DND-41 (cell line): ENCODE measurements at regions not wholly inside any gene's neighbourhood (a gene's known extent, or its start where the extent isn't known, plus 50 kb on each side); places are given as distances from the start of the nearest gene placed in this dataset.

ENCODE experiments used
- ATAC-seq: fragments of 200-7000 bp; cut with Tn5 transposase; 3 replicates; pipeline ENCODE4 v1.9.1; 2021; ENCODE audit warnings: low read depth; ENCODE audit not compliant: insufficient read depth
- DNase-seq: peaks from one replicate; pipeline ENCODE4 v3.0.0-alpha.2; 2020
- H2AFZ ChIP-seq: 2 replicates; pipeline ENCODE4 v1.6.0; 2012; ENCODE audit warnings: low read depth, low read length
- H3K27ac ChIP-seq: 2 replicates; pipeline ENCODE4 v1.5.1; 2012; ENCODE audit warnings: low read length, inconsistent platforms
- H3K27me3 ChIP-seq: fragments of 200-600 bp; sonication (generic); 2 replicates; pipeline ENCODE4 v1.6.0; 2012; ENCODE audit warnings: low read length, mild to moderate bottlenecking, inconsistent platforms; ENCODE audit not compliant: insufficient read depth, poor library complexity
- H3K36me3 ChIP-seq: 2 replicates; pipeline ENCODE4 v1.5.1; 2012; ENCODE audit warnings: low read length, inconsistent platforms; ENCODE audit not compliant: insufficient read depth
- H3K4me1 ChIP-seq: 2 replicates; pipeline ENCODE4 v1.5.1; 2012; ENCODE audit warnings: mild to moderate bottlenecking, low read length; ENCODE audit not compliant: insufficient read depth
- H3K4me2 ChIP-seq: 2 replicates; pipeline ENCODE4 v1.6.0; 2012; ENCODE audit warnings: mild to moderate bottlenecking, moderate library complexity, low read length, inconsistent platforms; ENCODE audit not compliant: insufficient read depth
- H3K4me3 ChIP-seq, 2 experiments: fragments of 200-600 bp in 1 of 2; shearing (Covaris generic) in 1 of 2; 2 replicates each; pipeline ENCODE4 v1.5.1; 2012 to 2016; ENCODE audit warnings: inconsistent platforms in 2 of 2, low read length in 2 of 2, mild to moderate bottlenecking in 2 of 2, low read depth in 1 of 2, moderate library complexity in 1 of 2
- H3K79me2 ChIP-seq: 2 replicates; pipeline ENCODE4 v1.6.0; 2012; ENCODE audit warnings: low read length, inconsistent platforms; ENCODE audit not compliant: insufficient read depth
- H3K9ac ChIP-seq: 2 replicates; pipeline ENCODE4 v1.6.0; 2012; ENCODE audit warnings: low read depth, mild to moderate bottlenecking, inconsistent platforms, low read length, moderate library complexity
- H3K9me3 ChIP-seq: 2 replicates; pipeline ENCODE4 v1.5.1; 2012; ENCODE audit warnings: low read length, moderate library complexity, mild to moderate bottlenecking, inconsistent platforms; ENCODE audit not compliant: insufficient read depth, severe bottlenecking
- H4K20me1 ChIP-seq: 2 replicates; pipeline ENCODE4 v1.6.0; 2012; ENCODE audit warnings: low read length; ENCODE audit not compliant: insufficient read depth
- EZH2 ChIP-seq: IDR thresholded peaks from 3 replicates; pipeline ENCODE4 v1.6.1; 2012; ENCODE audit warnings: borderline replicate concordance, low read depth, mild to moderate bottlenecking, moderate library complexity, low read length, inconsistent platforms; ENCODE audit not compliant: severe bottlenecking
- TF ChIP-seq, protein P1 (sequence below): IDR thresholded peaks from 2 replicates; pipeline ENCODE4 v1.5.1; 2012; ENCODE audit warnings: borderline replicate concordance, low read length, moderate library complexity, mild to moderate bottlenecking; ENCODE audit not compliant: poor library complexity, severe bottlenecking; ENCODE audit errors: extremely low read depth

DNA sequence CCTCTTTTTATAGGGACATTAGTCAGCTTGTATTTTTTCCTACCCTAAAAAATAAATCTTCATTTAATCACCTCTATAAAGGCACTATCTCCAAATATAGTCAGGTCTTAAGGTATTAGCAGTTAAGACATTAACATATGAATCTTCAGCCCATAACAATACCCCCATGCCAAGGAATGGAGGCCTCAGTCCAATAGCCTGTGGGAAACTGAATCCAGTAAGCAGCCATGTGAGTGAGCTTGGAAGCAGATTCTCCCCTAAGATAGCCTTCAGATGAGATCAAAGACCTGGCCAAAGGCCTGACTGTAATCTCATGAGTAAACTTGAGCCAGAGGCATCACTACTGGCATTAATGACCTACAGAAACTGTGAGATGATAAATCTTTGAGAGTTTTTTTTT is 232.1 kb upstream of the SYT10 start:
- Histone ChIP-seq H3K27me3 (no peaks in the 10 kb centered on the region), H3K9ac (no peak overlapping the region), H3K4me2 (no peak overlapping the region), H3K27ac (no peak overlapping the region), H3K4me3 (no peak overlapping the region), H4K20me1 (no peaks in the 10 kb centered on the region), H3K4me1 (no peaks in the 10 kb centered on the region), H2AFZ (no peak overlapping the region), H3K36me3 (no peaks in the 10 kb centered on the region), H3K9me3 (no peaks in the 10 kb centered on the region), H3K79me2 (no peaks in the 10 kb centered on the region)
- no peak for ATAC-seq
- no peak for DNase-seq
- no peak for TF ChIP-seq EZH2
- TF ChIP-seq, protein P1, sequence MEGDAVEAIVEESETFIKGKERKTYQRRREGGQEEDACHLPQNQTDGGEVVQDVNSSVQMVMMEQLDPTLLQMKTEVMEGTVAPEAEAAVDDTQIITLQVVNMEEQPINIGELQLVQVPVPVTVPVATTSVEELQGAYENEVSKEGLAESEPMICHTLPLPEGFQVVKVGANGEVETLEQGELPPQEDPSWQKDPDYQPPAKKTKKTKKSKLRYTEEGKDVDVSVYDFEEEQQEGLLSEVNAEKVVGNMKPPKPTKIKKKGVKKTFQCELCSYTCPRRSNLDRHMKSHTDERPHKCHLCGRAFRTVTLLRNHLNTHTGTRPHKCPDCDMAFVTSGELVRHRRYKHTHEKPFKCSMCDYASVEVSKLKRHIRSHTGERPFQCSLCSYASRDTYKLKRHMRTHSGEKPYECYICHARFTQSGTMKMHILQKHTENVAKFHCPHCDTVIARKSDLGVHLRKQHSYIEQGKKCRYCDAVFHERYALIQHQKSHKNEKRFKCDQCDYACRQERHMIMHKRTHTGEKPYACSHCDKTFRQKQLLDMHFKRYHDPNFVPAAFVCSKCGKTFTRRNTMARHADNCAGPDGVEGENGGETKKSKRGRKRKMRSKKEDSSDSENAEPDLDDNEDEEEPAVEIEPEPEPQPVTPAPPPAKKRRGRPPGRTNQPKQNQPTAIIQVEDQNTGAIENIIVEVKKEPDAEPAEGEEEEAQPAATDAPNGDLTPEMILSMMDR = no peak

DNA sequence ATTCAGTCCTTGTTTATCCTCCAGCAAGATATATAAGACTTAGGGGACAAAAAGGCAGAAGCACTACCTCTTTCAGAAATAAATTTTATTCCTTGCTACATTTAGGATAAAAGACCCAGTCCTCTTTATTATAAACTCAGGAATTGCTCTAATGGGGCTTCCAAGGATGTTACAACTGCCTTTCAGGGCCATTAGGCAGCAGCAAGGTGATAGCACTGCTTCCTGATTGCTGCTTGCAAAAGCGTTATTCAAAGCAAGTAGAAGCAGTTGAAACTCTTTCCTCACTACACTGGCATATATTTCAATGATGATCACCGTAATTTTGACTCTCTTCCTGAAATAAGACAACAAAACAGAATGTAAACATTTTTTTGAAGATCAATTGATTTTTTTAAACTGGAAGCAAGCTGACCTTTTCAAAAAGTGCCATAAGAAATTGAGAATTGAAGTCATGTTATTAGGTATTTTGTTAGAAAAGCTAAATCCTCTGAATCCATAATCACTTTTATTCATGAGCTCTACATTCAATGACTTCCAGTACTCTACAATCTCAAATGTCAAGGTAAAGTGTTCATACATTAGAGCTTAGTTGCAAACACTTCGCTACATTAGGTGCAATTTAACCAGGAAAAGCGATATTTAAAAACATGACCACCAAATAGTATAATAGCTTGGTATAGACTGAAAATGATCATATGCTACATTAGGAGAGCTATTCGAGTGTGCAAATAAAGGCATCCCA is 233.4 kb upstream of the SYT10 start:
- TF ChIP-seq, protein P1 = no peak
- TF ChIP-seq EZH2 = no peak
- ATAC-seq = no peak
- Histone ChIP-seq H3K4me3 (no peak overlapping the region), H3K9me3 (no peaks in the 10 kb centered on the region), H3K36me3 (no peaks in the 10 kb centered on the region), H2AFZ (no peak overlapping the region), H4K20me1 (no peaks in the 10 kb centered on the region), H3K27me3 (no peaks in the 10 kb centered on the region), H3K79me2 (no peaks in the 10 kb centered on the region), H3K4me2 (no peak overlapping the region), H3K4me1 (no peaks in the 10 kb centered on the region), H3K9ac (no peak overlapping the region), H3K27ac (no peak overlapping the region)
- DNase-seq = no peak

DNA sequence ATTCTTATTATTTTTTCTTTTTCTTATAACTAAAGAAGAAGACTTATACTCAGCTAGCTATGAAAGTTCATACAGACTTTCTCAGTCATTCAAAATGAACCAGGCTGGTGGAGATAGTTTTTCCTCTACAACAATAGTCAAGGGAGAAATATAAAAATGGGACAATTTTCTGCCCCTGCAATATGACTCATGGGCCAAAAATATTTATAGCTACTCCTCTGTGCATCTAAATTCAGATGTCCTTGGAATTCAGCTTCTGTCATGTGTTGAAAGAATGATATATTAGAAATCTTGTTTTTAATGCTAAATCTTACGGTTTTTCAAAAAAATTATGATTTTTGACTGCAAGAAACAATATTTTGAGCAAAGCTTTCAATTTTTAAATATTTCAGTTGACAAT is 237.2 kb upstream of the SYT10 start:
- Histone ChIP-seq H3K79me2 (no peaks in the 10 kb centered on the region), H2AFZ (no peak overlapping the region), H3K9ac (no peak overlapping the region), H3K4me2 (no peak overlapping the region), H3K36me3 (no peaks in the 10 kb centered on the region), H4K20me1 (no peaks in the 10 kb centered on the region), H3K4me3 (no peak overlapping the region), H3K27me3 (no peaks in the 10 kb centered on the region), H3K4me1 (no peaks in the 10 kb centered on the region), H3K27ac (no peak overlapping the region), H3K9me3 (no peaks in the 10 kb centered on the region)
- no peak for DNase-seq
- ATAC-seq = no peak
- TF ChIP-seq, protein P1 = no peak
- TF ChIP-seq EZH2 = no peak
